Neutrophil (primary cell): ENCODE measurements at regions not wholly inside any gene's neighbourhood (a gene's known extent, or its start where the extent isn't known, plus 50 kb on each side); places are given as distances from the start of the nearest gene placed in this dataset.

Experiments
- H3K27ac ChIP-seq: fragments of 200-600 bp; sonication (generic); 2 replicates; pipeline ENCODE4 v1.5.1; 2016; ENCODE audit warnings: mild to moderate bottlenecking, moderate library complexity
- H3K27me3 ChIP-seq: fragments of 200-600 bp; sonication (generic); 2 replicates; pipeline ENCODE4 v1.6.0; 2016; ENCODE audit warnings: mild to moderate bottlenecking
- H3K36me3 ChIP-seq: fragments of 200-600 bp; sonication (generic); 2 replicates; pipeline ENCODE4 v1.5.1; 2017
- H3K4me1 ChIP-seq, 2 experiments: fragments of 200-600 bp in 1 of 2; sonication (generic) in 1 of 2; 1 replicate in 1 of 2; 2 replicates in 1 of 2; pipeline versions ENCODE4 v1.5.1 to v1.6.1; 2013 to 2016; ENCODE audit warnings: low read depth in 1 of 2, low read length in 1 of 2, mild to moderate bottlenecking in 1 of 2, moderate library complexity in 1 of 2; ENCODE audit not compliant: control insufficient read depth in 1 of 2, insufficient read depth in 1 of 2
- H3K4me3 ChIP-seq, 2 experiments: fragments of 200-600 bp in 1 of 2; sonication (generic) in 1 of 2; 1 replicate in 1 of 2; 2 replicates in 1 of 2; pipeline ENCODE4 v1.5.1; 2013 to 2016; ENCODE audit warnings: low read depth in 1 of 2, low read length in 1 of 2, mild to moderate bottlenecking in 1 of 2, moderate library complexity in 1 of 2
- H3K9me3 ChIP-seq: fragments of 200-600 bp; sonication (generic); 2 replicates; pipeline ENCODE4 v1.5.1; 2016
- CTCF ChIP-seq: fragments of 200-600 bp; sonication (generic); IDR thresholded peaks from 2 replicates; pipeline ENCODE4 v1.5.1; 2016; ENCODE audit warnings: antibody characterized with exemption

- H3K27ac ChIP-seq: no peak overlapping the region
- no peaks in the 10 kb centered on the region for H3K27me3 ChIP-seq
- H3K36me3 ChIP-seq: no peaks in the 10 kb centered on the region
- H3K4me3 ChIP-seq: no peak overlapping the region
- H3K4me1 ChIP-seq: no peaks in the 10 kb centered on the region
- TF ChIP-seq CTCF: no peak
- H3K9me3 ChIP-seq: peaks cover 4% of the 10 kb centered on the region
Observed at GRCh38 chr1:221328371-221328770, 413.5 kb downstream of the DUSP10 start.

GRCh38 chr1:221331273-221332183 lies 410.4 kb downstream of the DUSP10 start:
- H3K27me3 ChIP-seq: no peaks in the 10 kb centered on the region
- no peak overlapping the region for H3K27ac ChIP-seq
- peaks cover 4% of the 10 kb centered on the region for H3K9me3 ChIP-seq
- no peaks in the 10 kb centered on the region for H3K4me1 ChIP-seq
- TF ChIP-seq CTCF: no peak
- no peaks in the 10 kb centered on the region for H3K36me3 ChIP-seq
- H3K4me3 ChIP-seq: no peak overlapping the region

GRCh38 chr1:221334062-221334461 lies 407.8 kb downstream of the DUSP10 start:
- Histone ChIP-seq H3K36me3 (no peaks in the 10 kb centered on the region), H3K4me3 (no peak overlapping the region), H3K27me3 (no peaks in the 10 kb centered on the region), H3K9me3 (peaks cover 4% of the 10 kb centered on the region), H3K27ac (no peak overlapping the region), H3K4me1 (no peaks in the 10 kb centered on the region)
- TF ChIP-seq CTCF: no peak

- Histone ChIP-seq H3K36me3 (no peaks in the 10 kb centered on the region), H3K4me1 (no peaks in the 10 kb centered on the region), H3K4me3 (no peak overlapping the region), H3K27me3 (no peaks in the 10 kb centered on the region), H3K9me3 (peaks cover 1% of the 10 kb centered on the region), H3K27ac (no peak overlapping the region)
- TF ChIP-seq CTCF: no peak
Observed at GRCh38 chr1:221335161-221336101, 406.5 kb downstream of the DUSP10 start.

DNA sequence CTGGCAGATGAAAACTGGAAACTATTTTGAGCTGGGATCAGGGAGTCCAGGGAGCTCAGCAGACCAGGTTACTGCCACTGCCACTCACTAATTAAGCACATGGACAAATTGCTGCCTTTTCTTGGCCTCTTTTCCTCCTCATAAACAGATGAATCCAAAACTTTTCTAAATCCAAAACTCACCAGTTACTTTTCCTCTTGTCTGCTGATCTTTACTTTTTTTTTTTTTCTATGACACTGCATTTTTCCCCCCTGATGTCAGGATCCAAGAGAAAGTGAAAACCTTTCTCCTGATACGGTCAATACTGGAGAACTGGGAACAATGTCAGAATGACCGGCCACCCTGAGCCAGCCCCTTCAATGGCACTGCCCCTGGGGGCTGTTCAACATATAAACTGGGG lies 405.8 kb downstream of the DUSP10 start:
- TF ChIP-seq CTCF: no peak
- H3K9me3 ChIP-seq: no peaks in the 10 kb centered on the region
- no peak overlapping the region for H3K4me3 ChIP-seq
- no peaks in the 10 kb centered on the region for H3K4me1 ChIP-seq
- H3K27me3 ChIP-seq: no peaks in the 10 kb centered on the region
- no peaks in the 10 kb centered on the region for H3K36me3 ChIP-seq
- no peak overlapping the region for H3K27ac ChIP-seq
